Nucleus accumbens (tissue), 56 donors: ENCODE measurements at regions not wholly inside any gene's neighbourhood (a gene's known extent, or its start where the extent isn't known, plus 50 kb on each side); places are given as distances from the start of the nearest gene placed in this dataset.

Experiments
- DNase-seq, 56 donors: peaks; one replicate each; lab custom pipeline; 2025; lab: John Stamatoyannopoulos, UW

GRCh38 chr9:38315085-38315595 is 77.4 kb upstream of the ALDH1B1 start:
- no peak for DNase-seq

- no peak for DNase-seq
These were observed 79.1 kb upstream of the ALDH1B1 start for GRCh38 chr9:38313421-38313820.

DNA sequence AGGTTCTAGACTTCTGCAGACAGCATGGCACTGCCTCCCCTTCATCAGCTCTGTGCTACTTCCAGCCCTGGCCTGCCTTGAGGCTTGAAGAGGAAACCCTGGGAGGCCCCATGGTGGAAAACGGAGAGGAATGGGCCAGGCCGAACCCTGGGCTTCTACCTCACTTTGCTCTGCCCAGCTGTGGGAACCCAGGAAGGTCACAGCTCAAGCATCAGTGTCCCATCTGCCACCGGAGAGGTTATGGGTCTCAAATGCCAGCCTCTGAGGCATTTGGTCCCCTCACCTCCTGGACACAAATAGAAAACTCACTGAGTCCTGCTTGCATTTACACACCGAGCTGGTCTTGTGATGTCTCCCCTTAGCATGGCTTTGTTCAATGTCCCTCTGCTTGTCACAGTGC is 80.1 kb upstream of the ALDH1B1 start:
- DNase-seq, result no peak

- peak in 1 of 56 donors; percentile 31 for DNase-seq
These were observed 80.9 kb upstream of the ALDH1B1 start for GRCh38 chr9:38311382-38312270.

GRCh38 chr9:38309324-38310195 is 82.9 kb upstream of the ALDH1B1 start:
- DNase-seq, result no peak

- no peak for DNase-seq
These were observed 84.4 kb upstream of the ALDH1B1 start for GRCh38 chr9:38308136-38308535.

- no peak for DNase-seq
These were observed 85.6 kb upstream of the ALDH1B1 start for GRCh38 chr9:38306899-38307298.

- no peak for DNase-seq
These were observed 86.9 kb upstream of the ALDH1B1 start for GRCh38 chr9:38305582-38305981.

DNA sequence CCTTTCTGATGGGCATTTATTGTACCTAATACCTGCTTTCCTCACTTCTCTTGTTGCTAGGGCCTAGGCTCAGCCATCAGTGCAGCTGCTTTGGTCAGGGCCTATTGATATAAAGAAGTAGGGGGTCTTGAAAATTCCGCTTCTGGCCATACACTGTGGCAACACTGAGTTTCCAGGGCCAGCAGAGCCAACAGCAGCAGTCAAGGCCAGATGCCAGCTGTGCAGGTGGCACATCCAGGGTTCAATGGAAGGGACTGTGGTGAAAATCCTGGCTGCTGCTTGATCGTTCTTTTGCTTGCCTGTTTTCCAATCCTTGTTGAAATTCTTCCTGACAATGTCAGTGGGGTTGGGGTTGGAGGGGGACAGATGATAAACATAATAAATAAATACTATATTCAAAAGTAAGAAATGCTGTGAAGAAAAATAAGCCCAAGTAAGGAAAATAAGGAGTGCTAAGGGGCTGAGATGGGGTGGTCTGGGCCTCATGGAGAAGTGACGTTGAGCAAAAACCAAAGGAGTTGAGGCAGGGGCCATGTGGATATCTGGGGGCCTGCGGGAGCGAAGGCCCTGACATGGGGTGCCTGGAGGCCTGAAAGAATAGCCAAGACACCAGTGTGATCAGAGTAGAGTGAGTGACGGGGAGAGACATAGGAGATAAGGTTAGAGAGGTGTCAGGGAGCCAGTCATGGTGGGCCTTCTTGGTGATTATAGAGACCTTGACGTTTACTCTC is 91.0 kb upstream of the ALDH1B1 start:
- DNase-seq, result no peak

DNA sequence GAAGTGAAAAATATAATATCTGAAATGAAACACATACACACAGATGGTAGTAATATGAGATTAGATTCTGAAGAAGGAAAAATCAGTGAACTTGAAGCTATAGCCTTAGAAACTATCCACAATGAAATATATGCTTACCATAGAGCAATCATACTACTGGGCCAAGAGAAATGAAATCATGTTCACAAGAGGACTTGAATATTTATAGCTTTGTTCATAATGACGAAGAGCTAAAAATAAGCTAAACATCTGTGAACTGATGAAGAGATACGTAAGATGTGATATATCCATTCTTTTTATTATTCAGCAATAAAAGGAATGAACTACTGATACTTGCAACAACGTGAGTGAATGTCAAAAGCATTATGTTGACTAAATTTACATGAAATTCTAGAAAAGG is 92.6 kb upstream of the ALDH1B1 start:
- no peak for DNase-seq

DNA sequence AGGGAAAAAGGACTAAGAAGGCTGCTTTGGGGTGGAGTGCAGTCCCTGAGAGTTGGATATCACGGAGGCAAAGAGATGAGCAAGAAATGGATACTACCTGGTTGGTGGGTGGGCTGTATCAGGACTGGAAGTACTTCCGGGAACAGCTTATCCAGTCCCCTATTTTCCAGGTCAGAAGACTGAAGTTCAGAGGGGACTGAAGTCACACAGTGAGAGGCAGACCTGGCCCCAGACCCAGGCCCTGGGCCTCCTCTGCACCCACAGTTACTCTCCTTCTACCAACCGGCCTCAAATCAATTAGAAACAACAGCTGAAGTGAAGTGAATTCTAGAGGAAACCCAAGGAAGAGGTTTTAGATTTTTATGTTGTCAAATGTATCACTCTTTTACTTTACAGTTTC is 93.6 kb upstream of the ALDH1B1 start:
- DNase-seq, result no peak

- peak in 2 of 56 donors; percentile 30 to 70 for DNase-seq
These were observed 94.0 kb upstream of the ALDH1B1 start for GRCh38 chr9:38298503-38298902.

DNA sequence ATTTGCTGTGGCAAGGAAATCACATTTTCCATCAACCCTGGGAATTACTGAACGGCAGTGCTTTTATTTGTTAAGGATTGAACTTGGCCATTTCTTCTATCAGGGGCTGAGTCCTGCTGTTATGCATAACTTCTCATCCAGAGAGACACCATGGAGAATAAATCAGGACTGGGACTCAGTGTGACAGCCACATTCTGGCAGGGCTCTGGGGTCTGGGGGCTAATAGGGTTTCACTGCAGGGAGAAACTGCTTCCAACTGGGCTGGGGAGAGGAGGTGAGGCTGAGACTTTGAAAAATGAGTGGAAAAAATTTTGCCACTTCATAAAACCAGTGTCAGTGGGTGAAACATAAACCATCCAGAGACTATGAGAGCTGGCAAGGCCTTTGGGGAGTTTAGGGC is 95.7 kb upstream of the ALDH1B1 start:
- DNase-seq, result no peak

DNA sequence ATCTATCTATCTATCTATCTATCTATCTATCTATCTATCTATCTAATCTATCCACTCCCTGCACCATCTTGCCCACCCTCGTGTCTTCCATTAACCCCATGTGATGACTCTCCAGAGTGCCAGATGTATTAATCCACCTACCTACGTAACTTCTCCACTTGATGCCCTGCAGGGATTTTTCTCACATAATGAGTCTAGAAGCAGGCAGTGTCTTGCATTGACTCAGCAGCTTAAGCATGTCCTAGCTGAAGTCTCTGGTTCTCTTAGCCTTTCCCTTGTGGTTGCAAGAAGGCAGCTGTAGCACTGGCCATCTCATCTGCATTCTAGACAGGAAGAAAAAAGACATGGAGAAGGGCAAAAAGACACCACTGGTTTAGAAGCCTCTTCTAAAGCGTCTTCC is 96.7 kb upstream of the ALDH1B1 start:
- DNase-seq, result no peak

- no peak for DNase-seq
These were observed 98.1 kb upstream of the ALDH1B1 start for GRCh38 chr9:38294220-38294960.

GRCh38 chr9:38293022-38293421 is 99.5 kb upstream of the ALDH1B1 start:
- no peak for DNase-seq

GRCh38 chr9:38292480-38292879 is 100.0 kb upstream of the ALDH1B1 start:
- no peak for DNase-seq

DNA sequence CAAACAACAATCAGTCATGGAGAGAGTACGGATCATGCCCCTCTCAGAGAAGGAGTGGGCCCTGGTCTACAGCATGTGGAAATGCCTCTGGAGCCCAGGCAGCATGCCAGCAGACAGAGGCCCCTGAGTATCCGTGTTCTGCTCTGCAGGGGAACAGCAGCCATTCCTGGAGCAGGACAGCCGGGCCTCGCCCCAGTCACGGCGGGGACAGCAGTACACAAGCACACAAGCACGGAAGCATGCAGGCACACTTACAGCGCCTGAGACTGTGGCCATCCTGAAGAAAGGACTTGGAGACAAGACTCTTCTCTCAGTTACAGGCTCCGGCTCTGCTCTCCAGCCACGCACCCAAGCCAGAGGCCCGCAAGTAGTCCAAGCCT is 102.6 kb upstream of the ALDH1B1 start:
- no peak for DNase-seq

- DNase-seq, result no peak
These were observed 103.2 kb upstream of the ALDH1B1 start for GRCh38 chr9:38289236-38289865.

DNA sequence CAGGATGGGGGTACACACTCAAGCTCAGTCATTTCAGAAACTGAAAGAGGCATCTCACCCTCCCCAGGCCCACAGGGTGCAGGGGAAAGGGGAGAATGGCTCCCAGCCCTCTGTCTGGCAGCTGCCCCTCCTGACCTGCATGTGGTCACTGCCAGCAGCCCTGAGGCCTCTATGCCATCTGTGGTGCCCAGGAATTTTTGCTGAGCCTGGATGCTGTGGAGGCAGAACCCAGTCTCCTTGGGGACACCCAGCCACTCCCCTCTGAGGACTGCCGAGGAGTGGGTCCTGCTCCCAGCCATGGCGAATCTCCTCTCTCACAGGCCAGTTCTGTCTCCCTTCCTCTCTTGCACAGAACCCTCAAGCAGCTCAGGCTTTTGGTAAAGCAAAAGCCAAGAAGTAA is 104.0 kb upstream of the ALDH1B1 start:
- no peak for DNase-seq
